ENCODE measurements at regions not wholly inside any gene's neighbourhood (a gene's known extent, or its start where the extent isn't known, plus 50 kb on each side); places are given as distances from the start of the nearest gene placed in this dataset.
"Not testable (repeated sequence)": the region's sequence is repeated elsewhere in the genome, so short reads cannot be mapped to it uniquely, and the experiment has no call there.

- no peak for DNase-seq (ENCODE audit: low spot score)
These were observed 80.7 kb upstream of the NANOS1 start for GRCh38 chr10:118948786-118949185.

- DNase-seq (ENCODE audit: low spot score) = no peak
These were observed 79.3 kb upstream of the NANOS1 start for GRCh38 chr10:118950190-118950680.

GRCh38 chr10:118950997-118951637 lies 78.4 kb upstream of the NANOS1 start:
- DNase-seq (ENCODE audit: low spot score) = no peak

GRCh38 chr10:118952493-118953295 lies 76.8 kb upstream of the NANOS1 start:
- no peak for DNase-seq (ENCODE audit: low spot score)

GRCh38 chr10:118953598-118954393 lies 75.7 kb upstream of the NANOS1 start:
- DNase-seq (ENCODE audit: low spot score) = no peak

- DNase-seq (ENCODE audit: low spot score) = no peak
These were observed 74.0 kb upstream of the NANOS1 start for GRCh38 chr10:118955531-118955930.

GRCh38 chr10:118955951-118956801 lies 73.3 kb upstream of the NANOS1 start:
- DNase-seq (ENCODE audit: low spot score) = no peak

GRCh38 chr10:118956802-118957442 lies 72.6 kb upstream of the NANOS1 start:
- no peak for DNase-seq (ENCODE audit: low spot score)

- no peak for DNase-seq (ENCODE audit: low spot score)
These were observed 72.1 kb upstream of the NANOS1 start for GRCh38 chr10:118957443-118957825.

- DNase-seq (ENCODE audit: low spot score) = no peak
These were observed 71.5 kb upstream of the NANOS1 start for GRCh38 chr10:118957966-118958365.

- no peak for DNase-seq (ENCODE audit: low spot score)
These were observed 71.0 kb upstream of the NANOS1 start for GRCh38 chr10:118958559-118958958.

GRCh38 chr10:118958984-118959925 lies 70.3 kb upstream of the NANOS1 start:
- DNase-seq (ENCODE audit: low spot score) = no peak

GRCh38 chr10:118960157-118961090 lies 69.1 kb upstream of the NANOS1 start:
- peak; percentile 77 for DNase-seq (ENCODE audit: low spot score)

- no peak for DNase-seq (ENCODE audit: low spot score)
These were observed 68.1 kb upstream of the NANOS1 start for GRCh38 chr10:118961436-118961835.

GRCh38 chr10:118962331-118962868 lies 67.1 kb upstream of the NANOS1 start:
- DNase-seq (ENCODE audit: low spot score) = not testable (repeated sequence)

- DNase-seq (ENCODE audit: low spot score) = no peak
These were observed 66.2 kb upstream of the NANOS1 start for GRCh38 chr10:118963341-118963740.

GRCh38 chr10:118963933-118964332 lies 65.6 kb upstream of the NANOS1 start:
- no peak for DNase-seq (ENCODE audit: low spot score)

GRCh38 chr10:118964476-118964875 lies 65.0 kb upstream of the NANOS1 start:
- not testable (repeated sequence) for DNase-seq (ENCODE audit: low spot score)

GRCh38 chr10:118965096-118965495 lies 64.4 kb upstream of the NANOS1 start:
- no peak for DNase-seq (ENCODE audit: low spot score)
